ENCODE measurements at regions not wholly inside any gene's neighbourhood (a gene's known extent, or its start where the extent isn't known, plus 50 kb on each side); places are given as distances from the start of the nearest gene placed in this dataset.

GRCh38 chr17:73759324-73759723, 115.1 kb upstream of the SDK2 start:
- no peak for TF ChIP-seq CTCF (IDR thresholded peaks at IDR 0.05)
- TF ChIP-seq POLR2A (IDR thresholded peaks at IDR 0.05): no peak
